ENCODE measurements at regions not wholly inside any gene's neighbourhood (a gene's known extent, or its start where the extent isn't known, plus 50 kb on each side); places are given as distances from the start of the nearest gene placed in this dataset.

- intact Hi-C loops (cut with DNase I), result no loop called here
- Histone ChIP-seq H3K9me3 (no peaks in the 10 kb centered on the region), H3K27ac (no peak overlapping the region), H3K27me3 (peaks cover 0 to 24% of the 10 kb centered on the region in 2 donors), H3K4me1 (no peaks in the 10 kb centered on the region), H3K4me3 (no peak overlapping the region), H3K36me3 (no peaks in the 10 kb centered on the region)
- ATAC-seq, result peak; percentile 71
- peak; percentile 58 to 87 for TF ChIP-seq CTCF (IDR thresholded peaks at IDR 0.05)
- peak in 1 of 4 donors; percentile 11 for DNase-seq
Observed at GRCh38 chr3:137110392-137110996, 152.7 kb downstream of the IL20RB start.

GRCh38 chr3:137111497-137111896 is 153.7 kb downstream of the IL20RB start:
- Histone ChIP-seq H3K36me3 (no peaks in the 10 kb centered on the region), H3K27ac (no peak overlapping the region), H3K4me3 (no peak overlapping the region), H3K9me3 (no peaks in the 10 kb centered on the region), H3K27me3 (peaks cover 0 to 19% of the 10 kb centered on the region in 2 donors), H3K4me1 (no peaks in the 10 kb centered on the region)
- no peak for DNase-seq
- intact Hi-C loops (cut with DNase I), result no loop called here
- TF ChIP-seq CTCF (IDR thresholded peaks at IDR 0.05), result no peak
- ATAC-seq, result no peak

- Histone ChIP-seq H3K36me3 (no peaks in the 10 kb centered on the region), H3K4me1 (no peaks in the 10 kb centered on the region), H3K27me3 (no peaks in the 10 kb centered on the region), H3K9me3 (no peaks in the 10 kb centered on the region), H3K4me3 (no peak overlapping the region), H3K27ac (no peak overlapping the region)
- no peak for TF ChIP-seq CTCF (IDR thresholded peaks at IDR 0.05)
- ATAC-seq, result no peak
- intact Hi-C loops (cut with DNase I), result no loop called here
- no peak for DNase-seq
Observed at GRCh38 chr3:137116619-137117018, 158.8 kb downstream of the IL20RB start.

- Histone ChIP-seq H3K36me3 (no peaks in the 10 kb centered on the region), H3K27me3 (no peaks in the 10 kb centered on the region), H3K4me1 (no peaks in the 10 kb centered on the region), H3K9me3 (no peaks in the 10 kb centered on the region), H3K4me3 (no peak overlapping the region), H3K27ac (no peak overlapping the region)
- TF ChIP-seq CTCF (IDR thresholded peaks at IDR 0.05), result peak; percentile 20 to 34
- intact Hi-C loops (cut with DNase I), result no loop called here
- DNase-seq, result no peak
- peak; percentile 78 for ATAC-seq
Observed at GRCh38 chr3:137121704-137122314, 164.0 kb downstream of the IL20RB start.

GRCh38 chr3:137131081-137131480 is 173.3 kb downstream of the IL20RB start:
- Histone ChIP-seq H3K9me3 (no peaks in the 10 kb centered on the region), H3K27me3 (no peaks in the 10 kb centered on the region), H3K27ac (no peak overlapping the region), H3K4me1 (no peaks in the 10 kb centered on the region), H3K36me3 (no peaks in the 10 kb centered on the region), H3K4me3 (no peak overlapping the region)
- DNase-seq (no peak), ATAC-seq (no peak)
- no peak for TF ChIP-seq CTCF (IDR thresholded peaks at IDR 0.05)
- intact Hi-C loops (cut with DNase I), result no loop called here
